ENCODE measurements at regions not wholly inside any gene's neighbourhood (a gene's known extent, or its start where the extent isn't known, plus 50 kb on each side); places are given as distances from the start of the nearest gene placed in this dataset.

- Mint-ChIP-seq H3K27ac (no peak overlapping the region), H3K4me1 (ENCODE audit: low read depth) (no peaks in the 10 kb centered on the region), H3K27me3 (ENCODE audit: insufficient read depth) (no peaks in the 10 kb centered on the region), H3K36me3 (ENCODE audit: low read depth) (no peaks in the 10 kb centered on the region), H3K9me3 (peaks cover 61% of the 10 kb centered on the region), H3K4me3 (no peak overlapping the region)
- DNase-seq (ENCODE audit: low spot score): no peak
- intact Hi-C loops (cut with micrococcal nuclease): no loop called here
Measured at GRCh38 chr19:57068311-57068710, 51.5 kb upstream of the USP29 start.

DNA sequence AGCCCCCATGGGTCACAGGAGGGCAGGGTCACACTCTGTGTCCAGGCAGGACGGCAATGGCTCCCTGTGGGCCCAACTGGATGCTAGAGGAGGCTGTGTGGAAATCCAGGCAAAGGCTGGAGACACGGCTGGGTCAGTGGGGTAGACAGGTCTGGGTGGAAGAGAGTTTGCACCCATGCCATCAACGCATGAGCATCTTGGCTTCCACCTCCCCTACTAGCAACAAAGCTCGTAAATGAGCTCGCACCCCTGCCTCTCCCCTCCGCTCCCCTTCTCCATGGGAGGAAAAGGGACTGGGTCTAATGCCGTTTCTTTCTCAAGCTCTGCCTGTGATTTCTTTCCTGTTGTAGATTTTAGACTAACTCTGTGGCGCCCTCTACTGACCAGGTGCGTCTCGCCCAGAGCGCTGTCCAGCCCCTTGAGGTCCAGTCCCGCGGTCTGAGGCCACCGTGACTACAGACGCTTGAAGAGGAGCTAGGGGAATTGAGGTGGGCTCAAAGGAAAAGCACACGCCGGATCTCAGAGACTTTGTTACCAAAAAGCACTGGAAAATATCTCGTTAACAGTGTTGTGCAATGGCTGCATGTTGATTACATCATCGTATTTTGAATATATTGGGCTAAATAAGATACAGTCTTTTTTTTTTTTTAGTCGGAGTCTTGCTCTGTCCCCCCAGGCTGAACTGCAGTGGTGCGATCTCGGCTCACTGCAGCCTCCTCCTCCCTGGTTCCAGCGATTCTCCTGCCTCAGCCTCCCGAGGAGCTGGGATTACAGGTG is 50.7 kb upstream of the USP29 start:
- Mint-ChIP-seq H3K27me3 (ENCODE audit: insufficient read depth) (no peaks in the 10 kb centered on the region), H3K36me3 (ENCODE audit: low read depth) (no peaks in the 10 kb centered on the region), H3K9me3 (peaks cover 59% of the 10 kb centered on the region), H3K4me1 (ENCODE audit: low read depth) (no peaks in the 10 kb centered on the region), H3K4me3 (no peak overlapping the region), H3K27ac (no peak overlapping the region)
- no peak for DNase-seq (ENCODE audit: low spot score)
- intact Hi-C loops (cut with micrococcal nuclease): no loop called here

All from activated T-helper 1 cell treated with anti-CD3 and anti-CD28 coated beads, Interleukin-12 subunit alpha, Interleukin-12 subunit beta, Interleukin-2, Interleukin-4 antibody, amounts not matched to agents 30 ng/mL and 10 ng/mL and 1 ng/mL, durations not matched to agents 14 hours and 24 hours and 36 hours (primary cell).